ENCODE measurements at regions not wholly inside any gene's neighbourhood (a gene's known extent, or its start where the extent isn't known, plus 50 kb on each side); places are given as distances from the start of the nearest gene placed in this dataset.

- 72 to 84% methylated on average over 4 of the region's 4 CpGs for WGBS, 2 donors
- H3K4me3 ChIP-seq (ENCODE audit: low read depth, poor library complexity, severe bottlenecking) = no peak overlapping the region
- DNase-seq (ENCODE audit: low spot score in 2 of 2) = no peak
- intact Hi-C loops (cut with DNase I; ENCODE audit: low total_unique reads) = no loop called here
- no peak for TF ChIP-seq POLR2A (IDR thresholded peaks at IDR 0.05)
- TF ChIP-seq CTCF (IDR thresholded peaks at IDR 0.05) = no peak
Observed at GRCh38 chrX:13420545-13421183, 100.8 kb upstream of the ATXN3L start.

GRCh38 chrX:13419918-13420317 is 100.1 kb upstream of the ATXN3L start:
- no peak for DNase-seq (ENCODE audit: low spot score in 2 of 2)
- intact Hi-C loops (cut with DNase I; ENCODE audit: low total_unique reads) = no loop called here
- TF ChIP-seq POLR2A (IDR thresholded peaks at IDR 0.05) (no peak), CTCF (IDR thresholded peaks at IDR 0.05) (no peak)
- 87 to 93% methylated on average over 9 of the region's 9 CpGs for WGBS, 2 donors
- no peak overlapping the region for H3K4me3 ChIP-seq (ENCODE audit: low read depth, poor library complexity, severe bottlenecking)

- no peak for TF ChIP-seq CTCF (IDR thresholded peaks at IDR 0.05)
- TF ChIP-seq POLR2A (IDR thresholded peaks at IDR 0.05) = no peak
- no peak overlapping the region for H3K4me3 ChIP-seq (ENCODE audit: low read depth, poor library complexity, severe bottlenecking)
- intact Hi-C loops (cut with DNase I; ENCODE audit: low total_unique reads) = no loop called here
- 61 to 80% methylated on average over 9 of the region's 9 CpGs for WGBS, 2 donors
- no peak for DNase-seq (ENCODE audit: low spot score in 2 of 2)
Observed at GRCh38 chrX:13419276-13419675, 99.4 kb upstream of the ATXN3L start.

GRCh38 chrX:13418126-13419097 is 98.6 kb upstream of the ATXN3L start:
- TF ChIP-seq CTCF (IDR thresholded peaks at IDR 0.05) (no peak), POLR2A (IDR thresholded peaks at IDR 0.05) (no peak)
- H3K4me3 ChIP-seq (ENCODE audit: low read depth, poor library complexity, severe bottlenecking) = no peak overlapping the region
- intact Hi-C loops (cut with DNase I; ENCODE audit: low total_unique reads) = no loop called here
- WGBS, 2 donors = 61 to 66% methylated on average over 7 to 8 of the region's 8 CpGs
- DNase-seq (ENCODE audit: low spot score in 2 of 2) = no peak

GRCh38 chrX:13415509-13415908 is 95.7 kb upstream of the ATXN3L start:
- intact Hi-C loops (cut with DNase I; ENCODE audit: low total_unique reads) = no loop called here
- DNase-seq (ENCODE audit: low spot score in 2 of 2) = no peak
- 55 to 58% methylated on average over 7 of the region's 7 CpGs for WGBS, 2 donors
- TF ChIP-seq CTCF (IDR thresholded peaks at IDR 0.05) (no peak), POLR2A (IDR thresholded peaks at IDR 0.05) (no peak)
- H3K4me3 ChIP-seq (ENCODE audit: low read depth, poor library complexity, severe bottlenecking) = no peak overlapping the region

Measured in lower leg skin (tissue), 4 donors.